Tibial nerve (tissue), 4 donors: ENCODE measurements at regions not wholly inside any gene's neighbourhood (a gene's known extent, or its start where the extent isn't known, plus 50 kb on each side); places are given as distances from the start of the nearest gene placed in this dataset.

Experiments used
- DNase-seq, 2 donors: peaks; one replicate each; pipeline ENCODE4 v3.0.0-alpha.2; 2019; ENCODE audit warnings: low spot score in 2 of 2
- H3K27ac ChIP-seq, 4 donors: fragments of 200-600 bp; sonication (generic) in 3 of 4; one replicate each; pipeline ENCODE4 v1.5.1; 2017 to 2019; ENCODE audit warnings: mild to moderate bottlenecking in 1 of 4
- H3K27me3 ChIP-seq, 2 donors: fragments of 200-600 bp; sonication (generic) in 1 of 2; one replicate each; pipeline versions ENCODE4 v1.5.1 to v1.6.0; 2017 to 2019
- H3K36me3 ChIP-seq, 3 donors: fragments of 200-600 bp; sonication (generic); one replicate each; pipeline ENCODE4 v1.5.1; 2018 to 2019
- H3K4me1 ChIP-seq, 4 donors: fragments of 200-600 bp; sonication (generic) in 3 of 4; one replicate each; pipeline ENCODE4 v1.5.1; 2017 to 2019
- H3K4me3 ChIP-seq, 4 donors: fragments of 200-600 bp; sonication (generic) in 3 of 4; one replicate each; pipeline ENCODE4 v1.5.1; 2017 to 2019; ENCODE audit warnings: mild to moderate bottlenecking in 1 of 4, moderate library complexity in 1 of 4
- H3K9me3 ChIP-seq, 4 donors: fragments of 200-600 bp; sonication (generic) in 3 of 4; one replicate each; pipeline ENCODE4 v1.5.1; 2017 to 2019
- EP300 ChIP-seq, 2 donors: sonication (generic); formaldehyde crosslinking; IDR thresholded peaks; one replicate each; pipeline ENCODE4 v1.6.1; 2017; ENCODE audit warnings: antibody characterized with exemption in 2 of 2, mild to moderate bottlenecking in 1 of 2
- POLR2A ChIP-seq, 2 donors: fragments of 450-650 bp; IDR thresholded peaks; one replicate each; pipeline ENCODE4 v1.6.1; 2017; ENCODE audit warnings: antibody characterized with exemption in 2 of 2, mild to moderate bottlenecking in 2 of 2, moderate library complexity in 2 of 2
- WGBS, 2 donors: methylation state at CpG; one replicate each; pipeline ENCODE4 v1.1.5; 2018; 5-methylcytosine and 5-hydroxymethylcytosine counted together
- TF ChIP-seq, protein P1 (sequence below), 5 experiments: fragments of 200-600 bp in 3 of 5; fragments of 450-650 bp in 2 of 5; sonication (generic) in 3 of 5; IDR thresholded peaks; one replicate each; pipeline ENCODE4 v1.5.1; 2016 to 2019; ENCODE audit warnings: antibody characterized with exemption in 5 of 5, mild to moderate bottlenecking in 3 of 5, moderate library complexity in 2 of 5

DNA sequence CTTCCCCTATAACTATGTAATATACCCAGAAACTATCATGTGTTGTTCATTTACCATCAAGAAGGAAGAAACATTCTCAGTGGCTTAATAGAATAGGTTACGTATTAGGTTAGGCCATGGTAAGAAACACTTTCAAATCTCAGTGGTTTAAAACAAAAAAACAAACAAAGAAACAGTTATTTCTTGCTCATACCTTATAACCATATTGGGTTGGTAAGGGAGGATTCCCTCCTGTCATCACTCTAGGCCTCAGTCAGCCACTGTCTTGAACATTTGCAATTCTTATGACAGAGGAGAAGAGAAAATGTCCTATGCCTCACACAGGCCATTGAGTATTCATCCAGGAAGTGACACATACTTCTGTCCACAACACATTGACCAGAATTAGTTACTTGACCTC lies 727.7 kb upstream of the NECTIN3 start:
- no peak overlapping the region for H3K27ac ChIP-seq
- H3K36me3 ChIP-seq = no peaks in the 10 kb centered on the region
- H3K4me1 ChIP-seq = no peaks in the 10 kb centered on the region
- H3K4me3 ChIP-seq = no peak overlapping the region
- WGBS, 2 donors = 88 to 98% methylated on average over 1 of the region's 1 CpG
- H3K27me3 ChIP-seq = no peaks in the 10 kb centered on the region
- H3K9me3 ChIP-seq = no peaks in the 10 kb centered on the region
- TF ChIP-seq, protein P1, sequence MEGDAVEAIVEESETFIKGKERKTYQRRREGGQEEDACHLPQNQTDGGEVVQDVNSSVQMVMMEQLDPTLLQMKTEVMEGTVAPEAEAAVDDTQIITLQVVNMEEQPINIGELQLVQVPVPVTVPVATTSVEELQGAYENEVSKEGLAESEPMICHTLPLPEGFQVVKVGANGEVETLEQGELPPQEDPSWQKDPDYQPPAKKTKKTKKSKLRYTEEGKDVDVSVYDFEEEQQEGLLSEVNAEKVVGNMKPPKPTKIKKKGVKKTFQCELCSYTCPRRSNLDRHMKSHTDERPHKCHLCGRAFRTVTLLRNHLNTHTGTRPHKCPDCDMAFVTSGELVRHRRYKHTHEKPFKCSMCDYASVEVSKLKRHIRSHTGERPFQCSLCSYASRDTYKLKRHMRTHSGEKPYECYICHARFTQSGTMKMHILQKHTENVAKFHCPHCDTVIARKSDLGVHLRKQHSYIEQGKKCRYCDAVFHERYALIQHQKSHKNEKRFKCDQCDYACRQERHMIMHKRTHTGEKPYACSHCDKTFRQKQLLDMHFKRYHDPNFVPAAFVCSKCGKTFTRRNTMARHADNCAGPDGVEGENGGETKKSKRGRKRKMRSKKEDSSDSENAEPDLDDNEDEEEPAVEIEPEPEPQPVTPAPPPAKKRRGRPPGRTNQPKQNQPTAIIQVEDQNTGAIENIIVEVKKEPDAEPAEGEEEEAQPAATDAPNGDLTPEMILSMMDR (IDR thresholded peaks at IDR 0.05) = no peak
- TF ChIP-seq EP300 (IDR thresholded peaks at IDR 0.05) (no peak), POLR2A (IDR thresholded peaks at IDR 0.05) (no peak)
- DNase-seq = no peak

DNA sequence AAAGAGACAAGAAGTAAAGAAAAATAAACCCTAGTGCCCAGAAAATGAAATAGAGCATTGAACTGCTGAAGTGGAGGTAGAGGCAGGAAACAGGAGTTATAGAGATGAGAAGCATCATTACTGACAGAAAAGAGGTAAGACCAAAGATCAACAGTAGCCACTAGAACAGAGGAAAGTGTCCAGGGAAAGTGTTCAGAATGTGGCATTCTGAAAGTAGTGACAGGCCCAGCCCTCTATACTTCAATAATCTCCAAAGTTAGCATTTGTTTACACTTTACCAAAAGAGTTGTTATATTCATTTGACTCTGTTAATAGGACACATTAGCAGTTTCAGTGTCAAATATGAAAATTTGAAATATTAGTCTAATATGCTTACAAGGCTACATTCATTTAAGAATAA lies 727.1 kb upstream of the NECTIN3 start:
- Histone ChIP-seq H3K27ac (no peak overlapping the region), H3K4me3 (no peak overlapping the region), H3K36me3 (no peaks in the 10 kb centered on the region), H3K4me1 (no peaks in the 10 kb centered on the region), H3K9me3 (no peaks in the 10 kb centered on the region), H3K27me3 (no peaks in the 10 kb centered on the region)
- TF ChIP-seq, protein P1 (IDR thresholded peaks at IDR 0.05) = no peak
- no peak for TF ChIP-seq POLR2A (IDR thresholded peaks at IDR 0.05)
- TF ChIP-seq EP300 (IDR thresholded peaks at IDR 0.05) = no peak
- no peak for DNase-seq

DNA sequence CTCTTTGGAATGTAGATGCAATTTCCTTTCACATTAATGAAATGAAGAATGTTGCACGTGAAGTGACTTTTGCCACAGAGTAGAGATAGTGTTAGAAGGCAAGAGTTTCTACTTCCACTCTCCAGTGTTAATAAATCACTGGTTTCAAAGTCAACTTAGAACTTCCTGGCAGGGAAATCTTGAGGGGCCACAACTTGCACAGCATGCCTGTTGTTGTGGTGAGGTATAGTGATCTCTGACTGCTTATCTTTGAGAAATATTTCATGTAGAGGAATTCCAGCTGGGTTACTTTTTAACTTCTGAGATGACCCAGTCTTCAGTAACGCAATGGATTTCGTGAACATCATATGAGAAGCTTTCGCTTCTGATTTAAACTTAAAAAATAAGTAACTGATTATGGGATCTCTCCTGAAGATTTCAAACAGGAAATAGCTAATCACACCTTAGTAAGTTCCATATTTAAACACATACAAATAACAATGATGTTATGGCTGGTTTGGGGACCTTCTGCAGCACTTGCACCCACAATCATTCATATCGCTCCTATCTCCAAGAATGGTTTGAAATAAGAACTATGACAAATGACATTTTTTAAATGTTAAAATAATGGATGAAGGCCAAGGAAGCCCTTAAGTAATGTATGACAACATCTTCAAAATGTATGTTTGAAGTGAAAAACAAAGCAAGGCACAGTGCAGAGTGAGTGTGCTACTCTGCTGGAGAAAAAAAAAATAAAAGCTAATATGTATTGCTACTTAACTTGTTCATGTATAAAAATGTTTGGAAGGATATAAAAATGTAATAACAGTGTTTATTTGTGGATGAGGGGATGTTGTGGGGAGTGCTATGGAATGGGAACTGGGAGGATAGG lies 726.5 kb upstream of the NECTIN3 start:
- no peak overlapping the region for H3K27ac ChIP-seq
- H3K27me3 ChIP-seq = no peaks in the 10 kb centered on the region
- TF ChIP-seq EP300 (IDR thresholded peaks at IDR 0.05) = no peak
- TF ChIP-seq POLR2A (IDR thresholded peaks at IDR 0.05) = no peak
- TF ChIP-seq, protein P1 (IDR thresholded peaks at IDR 0.05) = no peak
- H3K4me1 ChIP-seq = no peaks in the 10 kb centered on the region
- DNase-seq = no peak
- 78 to 79% methylated on average over 5 of the region's 5 CpGs for WGBS, 2 donors
- H3K36me3 ChIP-seq = no peaks in the 10 kb centered on the region
- no peak overlapping the region for H3K4me3 ChIP-seq
- no peaks in the 10 kb centered on the region for H3K9me3 ChIP-seq

DNA sequence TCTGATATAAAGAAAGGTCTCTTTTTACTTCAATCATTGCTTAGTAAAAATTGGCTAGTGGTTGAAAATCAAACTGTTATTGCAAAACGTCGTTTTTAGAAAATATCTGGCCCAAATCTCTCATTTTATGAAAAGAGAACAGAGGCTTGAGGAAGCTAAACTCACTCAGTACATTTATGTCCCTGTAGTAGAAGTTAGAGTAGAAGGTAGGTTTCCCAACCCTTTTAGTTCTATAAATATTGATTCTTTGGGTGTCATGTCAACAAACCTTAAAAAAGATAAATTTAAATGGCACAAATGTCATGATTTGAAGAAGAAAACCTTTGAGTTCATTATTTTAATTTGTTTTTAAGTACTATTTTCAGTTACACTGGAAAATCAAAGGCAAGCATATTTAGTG lies 722.3 kb upstream of the NECTIN3 start:
- no peaks in the 10 kb centered on the region for H3K27me3 ChIP-seq
- H3K4me1 ChIP-seq = no peaks in the 10 kb centered on the region
- H3K4me3 ChIP-seq = no peak overlapping the region
- DNase-seq = no peak
- no peak overlapping the region for H3K27ac ChIP-seq
- H3K36me3 ChIP-seq = no peaks in the 10 kb centered on the region
- 85 to 91% methylated on average over 2 of the region's 2 CpGs for WGBS, 2 donors
- TF ChIP-seq EP300 (IDR thresholded peaks at IDR 0.05) = no peak
- TF ChIP-seq, protein P1 (IDR thresholded peaks at IDR 0.05) = no peak
- no peaks in the 10 kb centered on the region for H3K9me3 ChIP-seq

DNA sequence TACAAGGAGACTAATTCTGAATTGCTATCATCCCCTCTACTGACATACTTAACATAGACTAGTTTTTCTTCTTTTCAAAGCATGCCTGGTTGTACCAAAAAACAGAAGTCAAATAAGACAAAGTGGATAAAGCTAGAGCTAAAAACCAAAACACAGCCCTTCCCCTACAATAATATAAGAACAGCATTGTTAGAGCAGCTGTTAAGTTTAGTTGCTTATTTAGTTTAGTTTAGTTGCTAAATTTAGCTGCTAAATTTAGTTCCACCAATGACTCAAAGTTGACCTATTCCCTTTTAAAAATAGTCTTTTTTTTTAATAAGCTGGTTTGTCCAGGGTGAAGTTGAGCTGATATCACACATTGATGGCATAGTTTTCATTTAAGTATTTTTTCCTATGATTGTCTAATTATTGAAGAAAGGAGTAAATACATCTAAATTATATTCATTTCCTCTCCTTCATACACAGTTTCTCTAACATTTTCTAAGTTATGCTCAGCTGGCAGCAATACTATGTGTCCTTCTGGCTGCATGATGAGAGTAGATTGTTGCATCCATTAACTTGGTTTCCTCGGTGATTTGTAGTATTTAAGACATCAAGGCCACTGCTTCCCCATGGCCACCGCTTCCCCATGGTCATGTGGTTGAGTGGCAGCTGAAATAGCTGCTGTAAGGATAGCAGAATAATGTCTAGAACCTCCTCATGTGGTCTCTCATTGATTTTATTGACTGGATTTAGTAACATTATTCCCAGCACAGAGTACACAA lies 718.6 kb upstream of the NECTIN3 start:
- no peak overlapping the region for H3K4me3 ChIP-seq
- H3K4me1 ChIP-seq = no peaks in the 10 kb centered on the region
- no peak overlapping the region for H3K27ac ChIP-seq
- H3K9me3 ChIP-seq = no peaks in the 10 kb centered on the region
- no peak for TF ChIP-seq POLR2A (IDR thresholded peaks at IDR 0.05)
- TF ChIP-seq, protein P1 (IDR thresholded peaks at IDR 0.05) = no peak
- TF ChIP-seq EP300 (IDR thresholded peaks at IDR 0.05) = no peak
- WGBS, 2 donors = 61 to 67% methylated on average over 2 of the region's 2 CpGs
- no peaks in the 10 kb centered on the region for H3K27me3 ChIP-seq
- H3K36me3 ChIP-seq = no peaks in the 10 kb centered on the region
- DNase-seq = no peak
